Caco-2 (cell line): ENCODE measurements at regions not wholly inside any gene's neighbourhood (a gene's known extent, or its start where the extent isn't known, plus 50 kb on each side); places are given as distances from the start of the nearest gene placed in this dataset.

Experiments used
- BruUV-seq: library from RNA; stranded (reverse); fragments of 400-500 nt; replicated peaks from 2 replicates; lab custom pipeline; 2021; lab: Mats Ljungman, UMichigan
- CTCF ChIA-PET: fragments of 300-600 bp; sonication (Branson Sonifier 250); formaldehyde crosslinking; loops from one replicate; lab custom pipeline; 2022; ENCODE audit warnings: antibody characterized with exemption; lab: Charles Lee
- POLR2A ChIA-PET: fragments of 300-600 bp; sonication (Branson Sonifier 250); formaldehyde crosslinking; loops from one replicate; lab custom pipeline; 2022; ENCODE audit warnings: antibody characterized with exemption; lab: Charles Lee
- DNase-seq, 2 experiments: peaks; one replicate each; pipeline versions ENCODE4 v3.0.0 to v3.0.0-alpha.2; 2020 to 2022
- H3K27me3 ChIP-seq: replicated peaks from 2 replicates; pipeline ENCODE4 v1.6.0; 2011; ENCODE audit warnings: low read length; ENCODE audit not compliant: control insufficient read depth, insufficient read depth
- H3K36me3 ChIP-seq: 2 replicates; pipeline ENCODE4 v1.5.1; 2011; ENCODE audit warnings: low read length; ENCODE audit not compliant: control insufficient read depth, insufficient read depth
- H3K4me1 ChIP-seq: fragments of 250-450 bp; sonication (Bioruptor Pico); 2 replicates; pipeline ENCODE4 v1.5.1; 2020; ENCODE audit warnings: mild to moderate bottlenecking
- H3K4me3 ChIP-seq: 2 replicates; pipeline ENCODE4 v1.5.1; 2011; ENCODE audit warnings: low read depth, mild to moderate bottlenecking, control low read depth, low read length
- H3K9me3 ChIP-seq: fragments of 250-450 bp; sonication (Bioruptor Pico); 2 replicates; pipeline ENCODE4 v1.5.1; 2020; ENCODE audit warnings: mild to moderate bottlenecking, moderate library complexity
- H3K27ac Mint-ChIP-seq: one replicate; pipeline ENCODE4 v1.8.0; 2022; ENCODE audit warnings: mixed read lengths; ENCODE audit not compliant: unreplicated experiment
- H3K27me3 Mint-ChIP-seq: one replicate; pipeline ENCODE4 v1.8.0; 2022; ENCODE audit warnings: mixed read lengths; ENCODE audit not compliant: insufficient read depth, unreplicated experiment
- H3K36me3 Mint-ChIP-seq: one replicate; pipeline ENCODE4 v1.8.0; 2022; ENCODE audit warnings: mild to moderate bottlenecking, mixed read lengths; ENCODE audit not compliant: insufficient read depth, unreplicated experiment
- H3K4me1 Mint-ChIP-seq: one replicate; pipeline ENCODE4 v1.8.0; 2022; ENCODE audit warnings: low read depth, mixed read lengths; ENCODE audit not compliant: unreplicated experiment
- H3K4me3 Mint-ChIP-seq: one replicate; pipeline ENCODE4 v1.8.0; 2022; ENCODE audit warnings: mild to moderate bottlenecking, moderate library complexity, mixed read lengths; ENCODE audit not compliant: unreplicated experiment
- H3K9me3 Mint-ChIP-seq: one replicate; pipeline ENCODE4 v1.8.0; 2022; ENCODE audit warnings: mixed read lengths; ENCODE audit not compliant: unreplicated experiment
- intact Hi-C: fragments of 100-400 bp; cut with micrococcal nuclease; formaldehyde crosslinking; loops from one replicate; pipeline ENCODE4 v1.10.0; 2022; ENCODE audit not compliant: unreplicated experiment
- TF ChIP-seq, protein P1 (sequence below), 2 experiments: fragments of 200-600 bp in 1 of 2; IDR thresholded peaks; 1 replicate in 1 of 2; 2 replicates in 1 of 2; pipeline versions ENCODE4 v1.5.1 to v1.8.0; 2011 to 2022; ENCODE audit warnings: antibody characterized with exemption in 1 of 2, control low read depth in 1 of 2, inconsistent platforms in 1 of 2, low read depth in 1 of 2, low read length in 1 of 2, mild to moderate bottlenecking in 1 of 2, moderate library complexity in 1 of 2; ENCODE audit not compliant: insufficient read depth in 1 of 2, severe bottlenecking in 1 of 2, unreplicated experiment in 1 of 2

DNA sequence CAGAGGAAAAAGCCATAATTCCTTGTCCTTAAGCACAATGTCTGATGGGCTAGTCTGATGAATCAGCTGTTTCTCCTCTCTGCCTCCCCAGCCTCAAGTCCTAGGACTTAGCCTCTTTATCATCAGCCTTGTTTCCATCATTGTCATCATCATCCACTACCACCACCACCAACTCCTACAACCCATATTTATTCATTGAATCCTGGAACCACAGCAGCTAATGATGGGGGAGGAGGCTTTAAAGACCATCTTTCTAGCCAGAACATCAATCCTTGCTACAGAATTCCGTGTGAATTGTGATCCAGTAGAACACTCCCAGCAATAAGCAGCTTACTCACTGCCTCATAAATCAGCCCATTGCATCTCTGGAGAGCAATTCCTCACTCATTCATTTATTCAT, 97.6 kb upstream of the TMEM132E start:
- Mint-ChIP-seq H3K27ac (no peak overlapping the region), H3K4me1 (no peaks in the 10 kb centered on the region), H3K36me3 (no peaks in the 10 kb centered on the region), H3K27me3 (peaks cover 31% of the 10 kb centered on the region), H3K4me3 (no peak overlapping the region), H3K9me3 (no peaks in the 10 kb centered on the region)
- Histone ChIP-seq H3K4me1 (no peaks in the 10 kb centered on the region), H3K4me3 (no peak overlapping the region), H3K27me3 (no peaks in the 10 kb centered on the region), H3K36me3 (no peaks in the 10 kb centered on the region), H3K9me3 (no peaks in the 10 kb centered on the region)
- CTCF ChIA-PET, result no interaction called here
- POLR2A ChIA-PET, result no interaction called here
- DNase-seq, result no peak
- BruUV-seq, result no TSS peak
- intact Hi-C loops, result no loop called here
- TF ChIP-seq, protein P1, sequence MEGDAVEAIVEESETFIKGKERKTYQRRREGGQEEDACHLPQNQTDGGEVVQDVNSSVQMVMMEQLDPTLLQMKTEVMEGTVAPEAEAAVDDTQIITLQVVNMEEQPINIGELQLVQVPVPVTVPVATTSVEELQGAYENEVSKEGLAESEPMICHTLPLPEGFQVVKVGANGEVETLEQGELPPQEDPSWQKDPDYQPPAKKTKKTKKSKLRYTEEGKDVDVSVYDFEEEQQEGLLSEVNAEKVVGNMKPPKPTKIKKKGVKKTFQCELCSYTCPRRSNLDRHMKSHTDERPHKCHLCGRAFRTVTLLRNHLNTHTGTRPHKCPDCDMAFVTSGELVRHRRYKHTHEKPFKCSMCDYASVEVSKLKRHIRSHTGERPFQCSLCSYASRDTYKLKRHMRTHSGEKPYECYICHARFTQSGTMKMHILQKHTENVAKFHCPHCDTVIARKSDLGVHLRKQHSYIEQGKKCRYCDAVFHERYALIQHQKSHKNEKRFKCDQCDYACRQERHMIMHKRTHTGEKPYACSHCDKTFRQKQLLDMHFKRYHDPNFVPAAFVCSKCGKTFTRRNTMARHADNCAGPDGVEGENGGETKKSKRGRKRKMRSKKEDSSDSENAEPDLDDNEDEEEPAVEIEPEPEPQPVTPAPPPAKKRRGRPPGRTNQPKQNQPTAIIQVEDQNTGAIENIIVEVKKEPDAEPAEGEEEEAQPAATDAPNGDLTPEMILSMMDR (IDR thresholded peaks at IDR 0.05; ENCODE audit: insufficient read depth in 1 of 2, low read depth in 1 of 2, low read length in 1 of 2, severe bottlenecking in 1 of 2, unreplicated experiment in 1 of 2), result no peak

- no TSS peak for BruUV-seq
Measured at GRCh38 chr17:34479371-34479770, 100.0 kb upstream of the TMEM132E start.

DNA sequence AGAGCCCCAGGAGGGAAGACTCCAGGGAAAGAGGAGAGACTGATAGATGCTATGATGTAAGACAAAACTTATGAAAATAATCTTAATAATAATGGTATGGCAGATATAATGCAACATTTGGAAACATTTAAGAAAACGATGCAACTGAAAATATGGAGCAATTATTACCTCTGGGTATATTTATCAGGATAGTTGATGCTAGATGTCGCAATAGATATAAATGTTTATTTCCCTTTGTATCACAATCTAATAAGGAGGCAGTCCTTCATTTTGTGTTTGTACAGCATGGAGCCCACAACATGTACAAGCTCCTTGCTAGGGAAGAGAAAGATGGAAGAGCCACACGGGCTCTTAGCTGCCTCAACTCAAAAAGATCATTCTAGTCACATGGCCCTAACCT, 101.1 kb upstream of the TMEM132E start:
- no peak for DNase-seq
- ChIA-PET CTCF (no interaction called here), POLR2A (no interaction called here)
- no TSS peak for BruUV-seq
- Histone ChIP-seq H3K4me3 (no peak overlapping the region), H3K4me1 (no peaks in the 10 kb centered on the region), H3K27me3 (no peaks in the 10 kb centered on the region), H3K36me3 (no peaks in the 10 kb centered on the region), H3K9me3 (no peaks in the 10 kb centered on the region)
- Mint-ChIP-seq H3K4me1 (no peaks in the 10 kb centered on the region), H3K27me3 (peaks cover 21% of the 10 kb centered on the region), H3K4me3 (no peak overlapping the region), H3K36me3 (no peaks in the 10 kb centered on the region), H3K9me3 (no peaks in the 10 kb centered on the region), H3K27ac (no peak overlapping the region)
- TF ChIP-seq, protein P1 (IDR thresholded peaks at IDR 0.05; ENCODE audit: insufficient read depth in 1 of 2, low read depth in 1 of 2, low read length in 1 of 2, severe bottlenecking in 1 of 2, unreplicated experiment in 1 of 2), result no peak
- intact Hi-C loops, result no loop called here

More at GRCh38 chr17:34479371-34479770, 100.0 kb upstream of the TMEM132E start:
- TF ChIP-seq, protein P1 (IDR thresholded peaks at IDR 0.05; ENCODE audit: insufficient read depth in 1 of 2, low read depth in 1 of 2, low read length in 1 of 2, severe bottlenecking in 1 of 2, unreplicated experiment in 1 of 2), result no peak
- ChIA-PET CTCF (no interaction called here), POLR2A (no interaction called here)
- H3K4me1 ChIP-seq, result no peaks in the 10 kb centered on the region
- H3K4me3 Mint-ChIP-seq, result no peak overlapping the region
- no peak for DNase-seq
- intact Hi-C loops, result no loop called here
- H3K4me3 ChIP-seq, result no peak overlapping the region
- H3K27me3 Mint-ChIP-seq, result peaks cover 24% of the 10 kb centered on the region
- H3K36me3 Mint-ChIP-seq, result no peaks in the 10 kb centered on the region
- no peak overlapping the region for H3K27ac Mint-ChIP-seq
- H3K9me3 ChIP-seq, result no peaks in the 10 kb centered on the region
- no peaks in the 10 kb centered on the region for H3K4me1 Mint-ChIP-seq
- H3K9me3 Mint-ChIP-seq, result no peaks in the 10 kb centered on the region
- H3K36me3 ChIP-seq, result no peaks in the 10 kb centered on the region
- no peaks in the 10 kb centered on the region for H3K27me3 ChIP-seq
